Upper lobe of right lung (tissue), 1 donor: ENCODE measurements at regions not wholly inside any gene's neighbourhood (a gene's known extent, or its start where the extent isn't known, plus 50 kb on each side); places are given as distances from the start of the nearest gene placed in this dataset.

ENCODE experiments used
- ATAC-seq: fragments of 200-7000 bp; cut with Tn5 transposase; one replicate; pipeline ENCODE4 v1.9.1; 2020; ENCODE audit warnings: mild to moderate bottlenecking, moderate library complexity
- DNase-seq: peaks from one replicate; pipeline ENCODE4 v3.0.0-alpha.2; 2020
- H3K27ac ChIP-seq: fragments of 200-600 bp; one replicate; pipeline ENCODE4 v1.8.0; 2022
- H3K27me3 ChIP-seq: fragments of 200-600 bp; one replicate; pipeline ENCODE4 v1.8.0; 2022; ENCODE audit warnings: mild to moderate bottlenecking
- H3K36me3 ChIP-seq: fragments of 200-600 bp; one replicate; pipeline ENCODE4 v1.8.0; 2022
- H3K4me1 ChIP-seq: fragments of 200-600 bp; one replicate; pipeline ENCODE4 v1.8.0; 2022
- H3K4me3 ChIP-seq: fragments of 200-600 bp; one replicate; pipeline ENCODE4 v1.8.0; 2022; ENCODE audit warnings: mild to moderate bottlenecking
- H3K9me3 ChIP-seq: fragments of 200-600 bp; one replicate; pipeline ENCODE4 v1.8.0; 2022
- CTCF ChIP-seq: fragments of 200-600 bp; IDR thresholded peaks from one replicate; pipeline ENCODE4 v1.8.0; 2022; ENCODE audit warnings: antibody characterized with exemption
- intact Hi-C: fragments of 100-400 bp; cut with DNase I; formaldehyde crosslinking; loops from one replicate; pipeline ENCODE4 v1.11.0; 2022
- donor health status: DM: no; HTN: yes; CAD: no; lungs with severe emphysema.

DNA sequence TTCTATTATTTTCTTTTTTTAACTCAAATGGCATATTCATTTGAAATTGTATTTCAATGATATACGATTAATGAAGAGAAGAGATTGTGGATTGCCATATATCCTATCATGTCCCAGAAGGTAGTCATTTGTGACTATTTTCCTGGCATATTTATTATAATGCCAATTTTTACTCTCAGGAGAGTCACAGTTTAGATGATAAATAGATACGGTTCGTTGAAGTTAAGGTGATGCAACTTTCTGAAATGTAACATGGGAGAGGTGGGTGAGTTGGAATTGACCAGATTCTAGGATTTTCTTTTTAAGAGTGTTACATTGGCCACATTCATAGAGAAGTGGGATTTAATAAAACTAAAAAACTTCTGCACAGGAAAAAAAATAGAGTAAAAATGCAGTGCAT lies 1138.5 kb downstream of the NCAM2 start:
- H3K27me3 ChIP-seq: no peaks in the 10 kb centered on the region
- ATAC-seq (no peak), DNase-seq (no peak)
- H3K4me1 ChIP-seq: no peaks in the 10 kb centered on the region
- H3K9me3 ChIP-seq: no peaks in the 10 kb centered on the region
- H3K36me3 ChIP-seq: no peaks in the 10 kb centered on the region
- H3K27ac ChIP-seq: no peak overlapping the region
- intact Hi-C loops: no loop called here
- H3K4me3 ChIP-seq: no peak overlapping the region
- TF ChIP-seq CTCF: no peak

DNA sequence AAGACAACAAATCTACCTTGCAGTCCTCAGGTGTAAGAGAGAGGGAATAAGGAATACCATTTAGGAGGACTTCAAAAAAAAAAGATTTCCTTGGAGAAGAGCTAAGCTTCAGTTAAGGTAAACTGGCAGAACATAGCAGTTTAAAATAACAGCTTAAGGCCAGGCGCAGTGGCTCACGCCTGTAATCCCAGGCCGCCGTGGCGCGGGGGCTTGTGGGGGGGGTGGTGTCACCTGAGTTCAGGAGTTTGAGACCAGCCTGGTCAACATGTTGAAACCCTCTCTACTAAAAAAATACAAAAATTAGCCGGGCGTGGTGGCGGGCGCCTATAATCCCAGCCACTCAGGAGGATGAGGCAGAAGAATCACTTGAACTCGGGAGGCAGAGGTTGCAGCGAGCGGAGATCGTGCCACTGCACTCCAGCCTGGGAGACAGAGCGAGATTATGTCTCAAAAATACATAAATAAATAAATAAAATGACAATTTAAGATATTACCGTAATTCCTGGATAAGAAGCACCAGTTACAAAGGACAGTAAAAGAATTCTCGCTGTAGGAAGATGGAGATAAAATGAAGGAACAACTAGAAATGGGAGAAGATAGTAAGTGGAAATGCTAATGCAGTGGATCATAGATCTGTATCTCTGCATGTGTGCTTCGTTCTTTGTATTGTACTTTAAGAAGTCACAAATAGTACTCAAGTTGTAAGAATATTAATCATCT lies 1140.2 kb downstream of the NCAM2 start:
- H3K27ac ChIP-seq: no peak overlapping the region
- H3K36me3 ChIP-seq: no peaks in the 10 kb centered on the region
- no peaks in the 10 kb centered on the region for H3K9me3 ChIP-seq
- DNase-seq (no peak), ATAC-seq (no peak)
- no peaks in the 10 kb centered on the region for H3K4me1 ChIP-seq
- H3K27me3 ChIP-seq: no peaks in the 10 kb centered on the region
- no peak overlapping the region for H3K4me3 ChIP-seq
- intact Hi-C loops: no loop called here
- TF ChIP-seq CTCF: no peak

DNA sequence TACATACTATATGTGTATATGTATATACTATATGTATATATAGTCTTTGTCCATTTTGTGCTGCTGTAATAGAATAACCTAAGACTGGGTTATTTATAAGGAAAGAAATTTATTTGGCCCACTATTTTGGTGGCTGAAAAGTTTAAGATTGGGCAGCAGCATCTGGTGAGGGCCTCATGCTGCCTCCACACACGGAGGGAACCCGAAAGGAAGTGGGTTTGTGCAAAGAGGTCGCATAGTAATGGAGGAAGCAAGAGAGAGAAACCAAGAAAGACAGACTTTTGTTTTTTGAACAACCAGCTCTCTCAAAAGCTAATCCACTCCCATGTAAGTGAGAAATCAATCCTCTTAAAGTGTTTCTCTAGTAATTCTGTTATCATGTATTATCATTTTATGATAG lies 1147.3 kb downstream of the NCAM2 start:
- Histone ChIP-seq H3K27ac (no peak overlapping the region), H3K4me1 (no peaks in the 10 kb centered on the region), H3K36me3 (no peaks in the 10 kb centered on the region), H3K4me3 (no peak overlapping the region), H3K27me3 (no peaks in the 10 kb centered on the region), H3K9me3 (no peaks in the 10 kb centered on the region)
- ATAC-seq (no peak), DNase-seq (no peak)
- intact Hi-C loops: no loop called here
- TF ChIP-seq CTCF: no peak

DNA sequence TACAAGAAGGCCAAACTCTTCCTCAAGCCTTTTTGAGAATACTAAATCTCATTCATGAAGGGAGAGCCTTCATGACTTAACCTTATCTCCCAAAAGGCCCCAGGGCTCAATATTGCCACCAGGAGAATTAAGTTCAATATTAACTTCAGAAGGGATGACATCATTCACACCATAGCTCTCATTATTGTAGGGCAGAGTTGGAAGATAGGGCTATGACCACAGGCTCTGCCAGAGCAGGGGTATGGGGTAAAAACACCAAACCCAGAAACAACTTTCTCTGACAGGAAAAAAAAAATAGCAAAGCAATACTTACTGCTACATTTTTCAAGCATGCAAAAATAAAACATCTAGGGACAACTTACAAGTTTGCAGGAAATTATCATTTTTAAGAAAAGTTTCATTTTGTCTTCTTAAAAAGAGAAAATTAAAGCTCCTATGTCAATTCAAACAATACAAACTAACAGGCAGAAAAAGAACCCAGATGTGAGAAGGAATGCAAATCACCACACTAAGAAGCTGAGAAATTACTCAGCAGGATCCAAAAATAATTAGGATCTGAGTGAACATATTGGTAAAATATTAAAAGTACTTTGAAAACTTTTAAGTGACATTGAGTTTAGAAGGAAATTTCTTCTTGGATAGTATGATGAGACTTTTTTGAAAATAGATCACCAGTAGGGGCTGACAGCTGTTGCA lies 1156.5 kb downstream of the NCAM2 start:
- H3K36me3 ChIP-seq: no peaks in the 10 kb centered on the region
- DNase-seq (no peak), ATAC-seq (no peak)
- H3K27ac ChIP-seq: no peak overlapping the region
- no peaks in the 10 kb centered on the region for H3K4me1 ChIP-seq
- TF ChIP-seq CTCF: no peak
- intact Hi-C loops: no loop called here
- no peaks in the 10 kb centered on the region for H3K9me3 ChIP-seq
- no peak overlapping the region for H3K4me3 ChIP-seq
- no peaks in the 10 kb centered on the region for H3K27me3 ChIP-seq

- Histone ChIP-seq H3K4me1 (no peaks in the 10 kb centered on the region), H3K27ac (no peak overlapping the region), H3K9me3 (no peaks in the 10 kb centered on the region), H3K36me3 (no peaks in the 10 kb centered on the region), H3K4me3 (no peak overlapping the region), H3K27me3 (no peaks in the 10 kb centered on the region)
- TF ChIP-seq CTCF: no peak
- ATAC-seq (no peak), DNase-seq (no peak)
- intact Hi-C loops: no loop called here
These were observed 1166.7 kb downstream of the NCAM2 start for GRCh38 chr21:22164912-22165311.
